HepG2 (cell line): ENCODE measurements at regions not wholly inside any gene's neighbourhood (a gene's known extent, or its start where the extent isn't known, plus 50 kb on each side); places are given as distances from the start of the nearest gene placed in this dataset.
"Not testable (repeated sequence)": the region's sequence is repeated elsewhere in the genome, so short reads cannot be mapped to it uniquely, and the experiment has no call there.

Experiments
- ATAC-seq: fragments of 200-7000 bp; cut with Tn5 transposase; 3 replicates; pipeline ENCODE4 v1.9.1; 2020; ENCODE audit warnings: mild to moderate bottlenecking, moderate library complexity
- BruUV-seq: library from RNA; stranded (reverse); fragments of 400-500 nt; replicated peaks from 2 replicates; lab custom pipeline; 2021; lab: Mats Ljungman, UMichigan
- CTCF ChIA-PET: fragments of 300-600 bp; formaldehyde crosslinking; extraction: SDS; loops from one replicate; lab custom pipeline; 2021; ENCODE audit warnings: low total read pairs, inconsistent platforms, low intra/inter-chr PET ratio; lab: Yijun Ruan, JAX
- POLR2A ChIA-PET: fragments of 350-600 bp; sonication (Branson Sonifier 250); formaldehyde crosslinking; loops from one replicate; lab custom pipeline; 2020; ENCODE audit warnings: antibody characterized with exemption, inconsistent platforms; lab: Yijun Ruan, JAX
- DNase-seq: peaks from one replicate; pipeline ENCODE4 v3.0.0-alpha.2; 2015; ENCODE audit warnings: low spot score
- FAIRE-seq: peaks from 3 replicates; lab custom pipeline; 2011; peaks lifted over from hg19 to GRCh38; lab: Jason Lieb, UNC
- H2AFZ ChIP-seq: one replicate; pipeline ENCODE4 v1.6.1; 2011; ENCODE audit warnings: low read length, inconsistent platforms
- H3K27ac ChIP-seq: fragments of 300-600 bp; 3 replicates; pipeline ENCODE4 v1.8.0; 2011; ENCODE audit warnings: mixed run types, mild to moderate bottlenecking, mixed read lengths, low read length, inconsistent platforms; ENCODE audit not compliant: insufficient read depth; ENCODE audit errors: extremely low read length
- H3K27me3 ChIP-seq, 2 experiments: fragments of 200-600 bp in 1 of 2; 2 replicates in 1 of 2; 3 replicates in 1 of 2; pipeline versions ENCODE4 v1.6.0 to v1.8.0; 2011; ENCODE audit warnings: low read length in 2 of 2, mild to moderate bottlenecking in 2 of 2, moderate library complexity in 2 of 2, inconsistent platforms in 1 of 2; ENCODE audit not compliant: insufficient read depth in 2 of 2, control insufficient read depth in 1 of 2
- H3K36me3 ChIP-seq, 2 experiments: fragments of 200-600 bp in 1 of 2; replicated peaks in 1 of 2; 2 replicates in 1 of 2; 3 replicates in 1 of 2; pipeline versions ENCODE4 v1.5.1 to v1.8.0; 2011; ENCODE audit warnings: low read length in 2 of 2, inconsistent platforms in 1 of 2; ENCODE audit not compliant: insufficient read depth in 2 of 2, control insufficient read depth in 1 of 2
- H3K4me1 ChIP-seq: 2 replicates; pipeline ENCODE4 v1.5.1; 2012; ENCODE audit warnings: low read length, inconsistent platforms; ENCODE audit not compliant: insufficient read depth
- H3K4me2 ChIP-seq: 2 replicates; pipeline ENCODE4 v1.6.0; 2011; ENCODE audit warnings: low read depth, low read length, inconsistent platforms
- H3K4me3 ChIP-seq, 3 experiments: fragments of 200-600 bp in 1 of 3; sonication (generic), shearing (Covaris generic) in 1 of 3; replicated peaks in 1 of 3; 2 replicates each; pipeline ENCODE4 v1.5.1; 2011 to 2016; ENCODE audit warnings: low read length in 3 of 3, inconsistent platforms in 2 of 3, low read depth in 2 of 3, mild to moderate bottlenecking in 2 of 3, control low read depth in 1 of 3, mixed read lengths in 1 of 3; ENCODE audit not compliant: insufficient read depth in 1 of 3
- H3K79me2 ChIP-seq: one replicate; pipeline ENCODE4 v1.6.1; 2011; ENCODE audit warnings: low read length, inconsistent platforms; ENCODE audit not compliant: insufficient read depth
- H3K9ac ChIP-seq: 2 replicates; pipeline ENCODE4 v1.6.0; 2011; ENCODE audit warnings: mild to moderate bottlenecking, low read depth, low read length, inconsistent platforms; ENCODE audit not compliant: insufficient read depth
- H3K9me3 ChIP-seq: 2 replicates; pipeline ENCODE4 v1.5.1; 2012; ENCODE audit warnings: mild to moderate bottlenecking, low read length
- H4K20me1 ChIP-seq: 2 replicates; pipeline ENCODE4 v1.6.0; 2011; ENCODE audit warnings: inconsistent platforms, mild to moderate bottlenecking, low read length, moderate library complexity; ENCODE audit not compliant: insufficient read depth
- EED ChIP-seq: sonication (generic); formaldehyde crosslinking; IDR thresholded peaks from 2 replicates; pipeline ENCODE4 v1.5.0; 2020; ENCODE audit warnings: mild to moderate bottlenecking, missing genetic modification reagents
- HMG20A ChIP-seq: IDR thresholded peaks from 2 replicates; pipeline ENCODE4 v1.6.1; 2016; ENCODE audit warnings: borderline replicate concordance
- SRSF1 ChIP-seq: fragments of 200-400 bp; formaldehyde crosslinking; optimal IDR thresholded peaks from 2 replicates; pipeline ENCODE3; 2017; ENCODE audit warnings: mild to moderate bottlenecking, low read depth, low read length, moderate library complexity
- ZNF143 ChIP-seq: sonication (generic); formaldehyde crosslinking; IDR thresholded peaks from 2 replicates; pipeline ENCODE4 v1.4.0; 2020; ENCODE audit warnings: missing genetic modification reagents
- WGBS: methylation state at CpG from one replicate; pipeline ENCODE4 v1.1.6; 2017; ENCODE audit warnings: low lambda C conversion rate; 5-methylcytosine and 5-hydroxymethylcytosine counted together
- in situ Hi-C: cut with HindIII; loops from 2 replicates; pipeline ENCODE4 v1.10.0; 2017; ENCODE audit warnings: low pct_unique_long_range_greater_than_20kb; ENCODE audit not compliant: extremely low pct_ligation_motif_present
- intact Hi-C: fragments of 100-400 bp; cut with micrococcal nuclease; formaldehyde crosslinking; loops from one replicate; pipeline ENCODE4 v1.10.0; 2022; ENCODE audit not compliant: unreplicated experiment
- TF ChIP-seq, protein P1 (sequence below): sonication (generic); formaldehyde crosslinking; IDR thresholded peaks from 2 replicates; pipeline ENCODE4 v1.9.0; 2022; ENCODE audit warnings: low read depth, missing genetic modification reagents
- TF ChIP-seq, protein P2 (sequence below), 2 experiments: fragments of 450-650 bp in 1 of 2; sonication (generic) in 1 of 2; formaldehyde crosslinking; IDR thresholded peaks; 2 replicates each; pipeline versions ENCODE4 v1.5.0 to v1.8.0; 2020 to 2022; ENCODE audit warnings: mild to moderate bottlenecking in 1 of 2, missing genetic modification reagents in 1 of 2
- TF ChIP-seq, protein P3 (sequence below): sonication (generic); formaldehyde crosslinking; conservative IDR thresholded peaks from 2 replicates; pipeline ENCODE4 v1.8.1; 2023; ENCODE audit warnings: missing genetic modification reagents
- TF ChIP-seq, protein P4 (sequence below): sonication (generic); formaldehyde crosslinking; IDR thresholded peaks from 2 replicates; pipeline ENCODE4 v1.4.0; 2020; ENCODE audit warnings: missing genetic modification reagents

DNA sequence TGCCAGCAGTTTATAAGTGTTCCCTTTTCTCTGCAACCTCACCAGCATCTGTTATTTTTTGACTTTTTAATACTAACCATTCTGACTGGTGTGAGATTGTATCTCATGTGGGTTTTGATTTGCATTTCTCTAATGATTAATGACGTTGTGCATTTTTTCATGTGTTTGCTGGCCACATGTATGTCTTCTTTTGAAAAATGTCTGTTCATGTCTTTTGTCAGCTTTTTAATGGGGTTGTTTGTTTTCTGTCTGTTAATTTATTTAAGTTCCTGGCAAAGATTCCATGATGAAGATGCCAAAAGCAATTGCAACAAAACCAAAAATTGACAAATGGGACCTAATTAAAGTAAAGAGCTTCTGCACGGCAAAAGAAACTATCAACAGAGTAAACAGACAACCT, 137.2 kb upstream of the JCAD start:
- H3K9ac ChIP-seq, H3K27me3 ChIP-seq, POLR2A ChIA-PET, CTCF ChIA-PET, H3K36me3 ChIP-seq, H2AFZ ChIP-seq, intact Hi-C loops, H3K79me2 ChIP-seq, H3K9me3 ChIP-seq, FAIRE-seq, H3K4me2 ChIP-seq, H3K27ac ChIP-seq, H3K4me3 ChIP-seq, in situ Hi-C loops, BruUV-seq, H4K20me1 ChIP-seq, H3K4me1 ChIP-seq, ATAC-seq, DNase-seq: not testable (repeated sequence)
- 27% methylated on average over 2 of the region's 2 CpGs for WGBS

DNA sequence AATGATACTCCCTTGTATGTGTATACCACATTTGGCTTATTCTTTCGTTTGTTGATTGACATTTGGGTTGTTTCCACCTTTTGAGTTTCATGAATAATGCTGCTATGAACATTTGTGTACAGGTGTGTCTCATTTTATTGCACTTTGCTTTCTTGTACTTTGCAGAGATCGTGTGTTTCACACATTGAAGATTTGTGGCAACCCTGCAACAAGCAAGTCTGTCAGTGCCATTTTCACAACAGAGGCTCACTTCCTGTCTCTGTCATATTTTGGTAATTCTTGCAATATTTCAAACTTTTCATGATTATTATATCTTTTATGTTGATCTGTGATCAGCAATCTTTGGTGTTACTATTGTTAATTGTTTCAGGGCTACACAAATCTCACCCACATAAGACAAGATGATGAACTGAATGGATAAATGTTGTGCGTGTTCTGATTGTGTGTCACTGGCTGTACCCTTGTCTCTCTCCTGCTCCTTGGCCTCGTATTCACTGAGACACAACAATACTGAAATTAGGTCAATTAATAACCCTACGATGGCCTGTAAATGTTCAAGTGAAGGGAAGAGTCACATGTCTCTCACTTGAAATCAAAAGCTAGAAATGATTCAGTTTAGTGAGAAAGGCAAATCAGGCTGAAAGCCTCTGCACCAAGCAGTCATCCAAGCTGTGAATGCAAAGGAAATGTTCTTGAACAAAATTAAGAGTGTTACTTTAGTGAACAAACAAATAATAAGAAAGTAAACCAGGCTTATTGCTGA, 133.6 kb upstream of the JCAD start:
- no peaks in the 10 kb centered on the region for H3K9me3 ChIP-seq
- H3K79me2 ChIP-seq: no peaks in the 10 kb centered on the region
- peaks cover 16% of the 10 kb centered on the region for H3K4me1 ChIP-seq
- H4K20me1 ChIP-seq: no peaks in the 10 kb centered on the region
- FAIRE-seq (no peak), ATAC-seq (no peak), DNase-seq (no peak)
- no peak overlapping the region for H2AFZ ChIP-seq
- H3K4me2 ChIP-seq: no peak overlapping the region
- BruUV-seq: no TSS peak
- no peaks in the 10 kb centered on the region for H3K36me3 ChIP-seq
- H3K4me3 ChIP-seq: no peak overlapping the region
- H3K27ac ChIP-seq: no peak overlapping the region
- ChIA-PET POLR2A (no interaction called here), CTCF (no interaction called here)
- no peak overlapping the region for H3K9ac ChIP-seq
- peaks cover 0 to 4% of the 10 kb centered on the region in 2 experiments; a peak in 1 of 5 replicates for H3K27me3 ChIP-seq
- intact Hi-C loops (no loop called here), in situ Hi-C loops (no loop called here)
- WGBS: 19% methylated on average over 5 of the region's 5 CpGs
- TF ChIP-seq ZNF143 (CRISPR knock-in tag) (no peak), SRSF1 (no peak), EED (CRISPR knock-in tag) (no peak), HMG20A (CRISPR knock-in tag) (no peak)
- TF ChIP-seq, protein P1, sequence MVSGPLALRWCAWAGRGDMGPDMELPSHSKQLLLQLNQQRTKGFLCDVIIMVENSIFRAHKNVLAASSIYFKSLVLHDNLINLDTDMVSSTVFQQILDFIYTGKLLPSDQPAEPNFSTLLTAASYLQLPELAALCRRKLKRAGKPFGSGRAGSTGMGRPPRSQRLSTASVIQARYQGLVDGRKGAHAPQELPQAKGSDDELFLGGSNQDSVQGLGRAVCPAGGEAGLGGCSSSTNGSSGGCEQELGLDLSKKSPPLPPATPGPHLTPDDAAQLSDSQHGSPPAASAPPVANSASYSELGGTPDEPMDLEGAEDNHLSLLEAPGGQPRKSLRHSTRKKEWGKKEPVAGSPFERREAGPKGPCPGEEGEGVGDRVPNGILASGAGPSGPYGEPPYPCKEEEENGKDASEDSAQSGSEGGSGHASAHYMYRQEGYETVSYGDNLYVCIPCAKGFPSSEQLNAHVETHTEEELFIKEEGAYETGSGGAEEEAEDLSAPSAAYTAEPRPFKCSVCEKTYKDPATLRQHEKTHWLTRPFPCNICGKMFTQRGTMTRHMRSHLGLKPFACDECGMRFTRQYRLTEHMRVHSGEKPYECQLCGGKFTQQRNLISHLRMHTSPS (CRISPR knock-in tag): no peak
- TF ChIP-seq, protein P2, sequence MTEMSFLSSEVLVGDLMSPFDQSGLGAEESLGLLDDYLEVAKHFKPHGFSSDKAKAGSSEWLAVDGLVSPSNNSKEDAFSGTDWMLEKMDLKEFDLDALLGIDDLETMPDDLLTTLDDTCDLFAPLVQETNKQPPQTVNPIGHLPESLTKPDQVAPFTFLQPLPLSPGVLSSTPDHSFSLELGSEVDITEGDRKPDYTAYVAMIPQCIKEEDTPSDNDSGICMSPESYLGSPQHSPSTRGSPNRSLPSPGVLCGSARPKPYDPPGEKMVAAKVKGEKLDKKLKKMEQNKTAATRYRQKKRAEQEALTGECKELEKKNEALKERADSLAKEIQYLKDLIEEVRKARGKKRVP (CRISPR knock-in tag; IDR thresholded peaks at IDR 0.05): no peak
- TF ChIP-seq, protein P3, sequence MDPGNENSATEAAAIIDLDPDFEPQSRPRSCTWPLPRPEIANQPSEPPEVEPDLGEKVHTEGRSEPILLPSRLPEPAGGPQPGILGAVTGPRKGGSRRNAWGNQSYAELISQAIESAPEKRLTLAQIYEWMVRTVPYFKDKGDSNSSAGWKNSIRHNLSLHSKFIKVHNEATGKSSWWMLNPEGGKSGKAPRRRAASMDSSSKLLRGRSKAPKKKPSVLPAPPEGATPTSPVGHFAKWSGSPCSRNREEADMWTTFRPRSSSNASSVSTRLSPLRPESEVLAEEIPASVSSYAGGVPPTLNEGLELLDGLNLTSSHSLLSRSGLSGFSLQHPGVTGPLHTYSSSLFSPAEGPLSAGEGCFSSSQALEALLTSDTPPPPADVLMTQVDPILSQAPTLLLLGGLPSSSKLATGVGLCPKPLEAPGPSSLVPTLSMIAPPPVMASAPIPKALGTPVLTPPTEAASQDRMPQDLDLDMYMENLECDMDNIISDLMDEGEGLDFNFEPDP (CRISPR knock-in tag): no peak
- TF ChIP-seq, protein P4, sequence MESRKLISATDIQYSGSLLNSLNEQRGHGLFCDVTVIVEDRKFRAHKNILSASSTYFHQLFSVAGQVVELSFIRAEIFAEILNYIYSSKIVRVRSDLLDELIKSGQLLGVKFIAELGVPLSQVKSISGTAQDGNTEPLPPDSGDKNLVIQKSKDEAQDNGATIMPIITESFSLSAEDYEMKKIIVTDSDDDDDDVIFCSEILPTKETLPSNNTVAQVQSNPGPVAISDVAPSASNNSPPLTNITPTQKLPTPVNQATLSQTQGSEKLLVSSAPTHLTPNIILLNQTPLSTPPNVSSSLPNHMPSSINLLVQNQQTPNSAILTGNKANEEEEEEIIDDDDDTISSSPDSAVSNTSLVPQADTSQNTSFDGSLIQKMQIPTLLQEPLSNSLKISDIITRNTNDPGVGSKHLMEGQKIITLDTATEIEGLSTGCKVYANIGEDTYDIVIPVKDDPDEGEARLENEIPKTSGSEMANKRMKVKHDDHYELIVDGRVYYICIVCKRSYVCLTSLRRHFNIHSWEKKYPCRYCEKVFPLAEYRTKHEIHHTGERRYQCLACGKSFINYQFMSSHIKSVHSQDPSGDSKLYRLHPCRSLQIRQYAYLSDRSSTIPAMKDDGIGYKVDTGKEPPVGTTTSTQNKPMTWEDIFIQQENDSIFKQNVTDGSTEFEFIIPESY: no peak
